ENCODE measurements at regions not wholly inside any gene's neighbourhood (a gene's known extent, or its start where the extent isn't known, plus 50 kb on each side); places are given as distances from the start of the nearest gene placed in this dataset.

GRCh38 chr1:73136975-73137374 lies 854.6 kb upstream of the NEGR1 start:
- Histone ChIP-seq H3K27me3 (replicated peaks; ENCODE audit: control insufficient read depth, insufficient read depth, low read length) (no peaks in the 10 kb centered on the region), H3K36me3 (ENCODE audit: control insufficient read depth, insufficient read depth, low read length) (no peaks in the 10 kb centered on the region), H3K4me3 (replicated peaks; ENCODE audit: low read depth, low read length) (no peak overlapping the region)
- no peak for DNase-seq (ENCODE audit: extremely low read depth, insufficient read length)
- no peak for TF ChIP-seq CTCF (IDR thresholded peaks at IDR 0.05; ENCODE audit: insufficient read depth, low read length, poor library complexity, severe bottlenecking)

- Histone ChIP-seq H3K36me3 (ENCODE audit: control insufficient read depth, insufficient read depth, low read length) (no peaks in the 10 kb centered on the region), H3K27me3 (replicated peaks; ENCODE audit: control insufficient read depth, insufficient read depth, low read length) (no peaks in the 10 kb centered on the region), H3K4me3 (replicated peaks; ENCODE audit: low read depth, low read length) (no peak overlapping the region)
- TF ChIP-seq CTCF (IDR thresholded peaks at IDR 0.05; ENCODE audit: insufficient read depth, low read length, poor library complexity, severe bottlenecking) = no peak
- no peak for DNase-seq (ENCODE audit: extremely low read depth, insufficient read length)
Measured at GRCh38 chr1:73106931-73107330, 824.6 kb upstream of the NEGR1 start.

GRCh38 chr1:73105755-73106154 lies 823.4 kb upstream of the NEGR1 start:
- TF ChIP-seq CTCF (IDR thresholded peaks at IDR 0.05; ENCODE audit: insufficient read depth, low read length, poor library complexity, severe bottlenecking) = no peak
- no peaks in the 10 kb centered on the region for H3K36me3 ChIP-seq (ENCODE audit: control insufficient read depth, insufficient read depth, low read length)
- no peak overlapping the region for H3K4me3 ChIP-seq (replicated peaks; ENCODE audit: low read depth, low read length)
- no peaks in the 10 kb centered on the region for H3K27me3 ChIP-seq (replicated peaks; ENCODE audit: control insufficient read depth, insufficient read depth, low read length)
- DNase-seq (ENCODE audit: extremely low read depth, insufficient read length) = no peak

- TF ChIP-seq CTCF (IDR thresholded peaks at IDR 0.05; ENCODE audit: insufficient read depth, low read length, poor library complexity, severe bottlenecking) = no peak
- Histone ChIP-seq H3K27me3 (replicated peaks; ENCODE audit: control insufficient read depth, insufficient read depth, low read length) (no peaks in the 10 kb centered on the region), H3K4me3 (replicated peaks; ENCODE audit: low read depth, low read length) (no peak overlapping the region), H3K36me3 (ENCODE audit: control insufficient read depth, insufficient read depth, low read length) (no peaks in the 10 kb centered on the region)
- DNase-seq (ENCODE audit: extremely low read depth, insufficient read length) = no peak
Measured at GRCh38 chr1:73104749-73105148, 822.4 kb upstream of the NEGR1 start.

GRCh38 chr1:73100216-73100615 lies 817.9 kb upstream of the NEGR1 start:
- no peak for TF ChIP-seq CTCF (IDR thresholded peaks at IDR 0.05; ENCODE audit: insufficient read depth, low read length, poor library complexity, severe bottlenecking)
- H3K4me3 ChIP-seq (replicated peaks; ENCODE audit: low read depth, low read length) = no peak overlapping the region
- no peaks in the 10 kb centered on the region for H3K27me3 ChIP-seq (replicated peaks; ENCODE audit: control insufficient read depth, insufficient read depth, low read length)
- H3K36me3 ChIP-seq (ENCODE audit: control insufficient read depth, insufficient read depth, low read length) = no peaks in the 10 kb centered on the region
- DNase-seq (ENCODE audit: extremely low read depth, insufficient read length) = no peak

GRCh38 chr1:73097917-73098316 lies 815.6 kb upstream of the NEGR1 start:
- no peak for DNase-seq (ENCODE audit: extremely low read depth, insufficient read length)
- no peak overlapping the region for H3K4me3 ChIP-seq (replicated peaks; ENCODE audit: low read depth, low read length)
- no peak for TF ChIP-seq CTCF (IDR thresholded peaks at IDR 0.05; ENCODE audit: insufficient read depth, low read length, poor library complexity, severe bottlenecking)
- H3K36me3 ChIP-seq (ENCODE audit: control insufficient read depth, insufficient read depth, low read length) = no peaks in the 10 kb centered on the region
- no peaks in the 10 kb centered on the region for H3K27me3 ChIP-seq (replicated peaks; ENCODE audit: control insufficient read depth, insufficient read depth, low read length)
